SU-DHL-6 (cell line): ENCODE measurements at regions not wholly inside any gene's neighbourhood (a gene's known extent, or its start where the extent isn't known, plus 50 kb on each side); places are given as distances from the start of the nearest gene placed in this dataset.

Experiments used
- H2AFZ ChIP-seq: fragments of 200-600 bp; sonication (generic); 2 replicates; pipeline ENCODE4 v1.6.1; 2014; ENCODE audit warnings: low read depth, mild to moderate bottlenecking, moderate library complexity, mixed read lengths, antibody characterized with exemption, low read length; ENCODE audit not compliant: severe bottlenecking
- H3F3A ChIP-seq: fragments of 200-600 bp; shearing (Covaris generic); 2 replicates; pipeline ENCODE4 v1.6.0; 2016; ENCODE audit warnings: antibody characterized with exemption, mild to moderate bottlenecking; ENCODE audit not compliant: insufficient read depth
- H3K27ac ChIP-seq: fragments of 200-600 bp; sonication (generic); 2 replicates; pipeline ENCODE4 v1.5.1; 2016; ENCODE audit warnings: low read depth, mild to moderate bottlenecking, low read length, moderate library complexity, mixed read lengths
- H3K27me3 ChIP-seq: fragments of 200-600 bp; sonication (generic), shearing (Covaris generic); 2 replicates; pipeline ENCODE4 v1.6.0; 2014; ENCODE audit warnings: mild to moderate bottlenecking, low read length
- H3K36me3 ChIP-seq: fragments of 200-600 bp; sonication (generic); 2 replicates; pipeline ENCODE4 v1.6.1; 2014; ENCODE audit warnings: mild to moderate bottlenecking, low read length, mixed read lengths
- H3K4me2 ChIP-seq: fragments of 300-600, 200-600 bp; shearing (Covaris generic), sonication (generic); 2 replicates; pipeline ENCODE4 v1.6.0; 2014; ENCODE audit warnings: low read length, low read depth, mild to moderate bottlenecking; ENCODE audit not compliant: poor library complexity, severe bottlenecking
- H3K4me3 ChIP-seq: fragments of 200-600 bp; sonication (generic); 2 replicates; pipeline ENCODE4 v1.5.1; 2014; ENCODE audit warnings: antibody characterized with exemption, low read length, mild to moderate bottlenecking, mixed read lengths; ENCODE audit not compliant: insufficient read depth, poor library complexity, severe bottlenecking
- H3K79me2 ChIP-seq: fragments of 200-600 bp; sonication (generic); 2 replicates; pipeline ENCODE4 v1.6.1; 2014; ENCODE audit warnings: mild to moderate bottlenecking, low read length, moderate library complexity; ENCODE audit not compliant: insufficient read depth
- H3K9ac ChIP-seq: fragments of 200-600 bp; sonication (generic); 2 replicates; pipeline ENCODE4 v1.7.0; 2014; ENCODE audit warnings: mild to moderate bottlenecking, low read length
- H3K9me2 ChIP-seq: fragments of 200-600 bp; sonication (generic); replicated peaks from 2 replicates; pipeline ENCODE4 v1.6.1; 2014; ENCODE audit warnings: low read length; ENCODE audit not compliant: insufficient read depth
- H3K9me3 ChIP-seq: fragments of 200-600 bp; sonication (generic); 2 replicates; pipeline ENCODE4 v1.6.1; 2014; ENCODE audit warnings: low read length, mixed read lengths; ENCODE audit not compliant: insufficient read depth
- H4K20me1 ChIP-seq: fragments of 200-600 bp; sonication (generic); 2 replicates; pipeline ENCODE4 v1.6.1; 2014; ENCODE audit warnings: low read depth, mild to moderate bottlenecking, antibody characterized with exemption, low read length, moderate library complexity, mixed read lengths
- CTCF ChIP-seq: fragments of 200-600 bp; sonication (generic); IDR thresholded peaks from one replicate; pipeline ENCODE4 v1.5.1; 2017; ENCODE audit warnings: antibody characterized with exemption, mild to moderate bottlenecking, low read length, moderate library complexity; ENCODE audit not compliant: insufficient read depth, poor library complexity, severe bottlenecking
- EZH2phosphoT487 ChIP-seq: fragments of 200-600 bp; sonication (generic), shearing (Covaris generic); conservative IDR thresholded peaks from 2 replicates; pipeline ENCODE4 v1.6.1; 2018; ENCODE audit warnings: mild to moderate bottlenecking, antibody characterized with exemption, low read length, moderate library complexity, mixed read lengths

- H3K36me3 ChIP-seq: no peaks in the 10 kb centered on the region
- no peaks in the 10 kb centered on the region for H3F3A ChIP-seq
- H4K20me1 ChIP-seq: no peaks in the 10 kb centered on the region
- no peaks in the 10 kb centered on the region for H3K9me2 ChIP-seq
- no peak overlapping the region for H3K9ac ChIP-seq
- no peaks in the 10 kb centered on the region for H3K79me2 ChIP-seq
- no peak for TF ChIP-seq EZH2phosphoT487
- TF ChIP-seq CTCF: peak; percentile 73
- no peak overlapping the region for H3K4me3 ChIP-seq
- no peaks in the 10 kb centered on the region for H3K9me3 ChIP-seq
- no peak overlapping the region for H3K4me2 ChIP-seq
- no peak overlapping the region for H3K27ac ChIP-seq
- H2AFZ ChIP-seq: no peak overlapping the region
- H3K27me3 ChIP-seq: no peaks in the 10 kb centered on the region
Observed at GRCh38 chr1:62962901-62963776, 179.2 kb downstream of the ATG4C start.

DNA sequence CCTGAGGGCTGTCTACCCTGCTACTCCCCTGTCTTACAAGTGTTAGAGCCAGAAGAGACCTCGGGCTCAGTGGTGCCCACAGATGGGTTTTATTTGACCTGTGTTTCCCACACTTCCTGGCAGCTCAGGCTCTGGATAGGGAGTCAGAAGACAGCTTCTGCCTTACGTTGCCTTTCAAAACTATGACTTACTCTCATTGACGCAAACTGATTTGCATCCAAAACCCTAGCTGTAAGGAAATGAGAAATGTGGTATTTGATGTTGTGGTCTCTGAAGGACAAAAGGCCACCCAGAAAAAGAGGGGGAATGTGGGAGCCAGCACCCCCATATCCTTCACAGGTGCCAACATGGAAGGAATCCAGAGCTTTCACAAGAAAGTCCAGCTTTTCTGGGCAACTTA, 180.2 kb downstream of the ATG4C start:
- H3K27ac ChIP-seq: no peak overlapping the region

DNA sequence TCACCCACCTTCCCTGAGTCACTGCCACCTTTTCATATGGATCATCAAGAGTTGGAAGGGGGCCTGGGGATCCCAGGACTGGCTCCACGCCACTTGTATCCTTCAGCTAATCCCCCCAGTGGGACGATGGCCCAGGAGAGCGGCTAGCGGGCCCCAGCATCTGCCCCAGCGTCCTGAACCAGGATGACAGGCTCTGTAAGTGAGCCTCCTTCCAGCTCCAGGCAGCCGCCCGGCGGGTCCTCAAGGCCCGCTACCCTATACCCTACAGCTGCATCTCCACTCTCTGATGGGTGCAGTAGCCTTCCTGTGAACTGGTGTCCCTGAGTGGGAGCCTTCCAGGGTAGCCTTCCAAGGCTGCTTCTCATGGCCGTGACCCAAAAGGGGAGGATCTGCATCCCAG, 183.1 kb downstream of the ATG4C start:
- Histone ChIP-seq H3K9ac (no peak overlapping the region), H2AFZ (no peak overlapping the region), H3K9me2 (no peaks in the 10 kb centered on the region), H3K36me3 (no peaks in the 10 kb centered on the region), H3K79me2 (no peaks in the 10 kb centered on the region), H3F3A (no peaks in the 10 kb centered on the region), H3K4me3 (no peak overlapping the region), H4K20me1 (no peaks in the 10 kb centered on the region), H3K4me2 (no peak overlapping the region), H3K9me3 (no peaks in the 10 kb centered on the region), H3K27ac (no peak overlapping the region), H3K27me3 (no peaks in the 10 kb centered on the region)
- TF ChIP-seq CTCF (no peak), EZH2phosphoT487 (no peak)

More for the DNA sequence above, 180.2 kb downstream of the ATG4C start:
- H3K36me3 ChIP-seq: no peaks in the 10 kb centered on the region
- H3K9me3 ChIP-seq: no peaks in the 10 kb centered on the region
- no peak for TF ChIP-seq CTCF
- no peaks in the 10 kb centered on the region for H4K20me1 ChIP-seq
- no peaks in the 10 kb centered on the region for H3K27me3 ChIP-seq
- no peaks in the 10 kb centered on the region for H3K79me2 ChIP-seq
- no peak overlapping the region for H3K9ac ChIP-seq
- H3K9me2 ChIP-seq: no peaks in the 10 kb centered on the region
- H3F3A ChIP-seq: no peaks in the 10 kb centered on the region
- H3K4me2 ChIP-seq: no peak overlapping the region
- H2AFZ ChIP-seq: no peak overlapping the region
- H3K4me3 ChIP-seq: no peak overlapping the region
